ENCODE measurements at regions not wholly inside any gene's neighbourhood (a gene's known extent, or its start where the extent isn't known, plus 50 kb on each side); places are given as distances from the start of the nearest gene placed in this dataset.

GRCh38 chr3:181660337-181660736 lies 51.4 kb upstream of the SOX2 start:
- TF ChIP-seq CTCF (IDR thresholded peaks at IDR 0.05) (no peak), EP300 (IDR thresholded peaks at IDR 0.05) (no peak), POLR2A (IDR thresholded peaks at IDR 0.05) (no peak)

All from tibial nerve (tissue), 4 donors.